ENCODE measurements at regions not wholly inside any gene's neighbourhood (a gene's known extent, or its start where the extent isn't known, plus 50 kb on each side); places are given as distances from the start of the nearest gene placed in this dataset.

DNA sequence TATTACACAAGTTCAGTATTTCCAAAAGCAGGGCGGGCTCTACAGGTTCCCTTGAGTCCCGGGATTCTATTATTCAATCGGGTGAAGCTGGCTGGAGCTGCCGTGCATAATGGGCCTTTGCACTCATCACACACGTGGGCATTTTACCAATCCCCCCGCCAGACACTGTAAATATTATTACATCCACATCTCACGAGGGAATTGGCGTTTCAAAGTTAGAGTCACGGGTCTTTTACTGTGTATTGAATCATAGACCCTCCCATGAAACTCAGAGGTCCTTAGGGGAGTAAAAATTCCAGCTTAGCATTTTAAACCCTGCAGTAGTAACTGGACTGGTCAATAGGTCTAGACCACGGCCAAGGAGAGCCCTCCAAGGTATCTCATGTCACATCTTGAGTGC, 70.3 kb downstream of the MAP1LC3B2 start:
- no peak for TF ChIP-seq CTCF (IDR thresholded peaks at IDR 0.05)
- TF ChIP-seq POLR2AphosphoS5 (IDR thresholded peaks at IDR 0.05) = no peak
- no peak for TF ChIP-seq POLR2A (IDR thresholded peaks at IDR 0.05)
- TF ChIP-seq EP300 (IDR thresholded peaks at IDR 0.05; ENCODE audit: low read depth) = no peak
